Ecto neural progenitor cell (in vitro differentiated cells): ENCODE measurements at regions not wholly inside any gene's neighbourhood (a gene's known extent, or its start where the extent isn't known, plus 50 kb on each side); places are given as distances from the start of the nearest gene placed in this dataset.

Experiments
- DNase-seq: peaks from one replicate; pipeline ENCODE4 v3.0.0-alpha.2; 2018; ENCODE audit warnings: low spot score

- DNase-seq = no peak
Measured at GRCh38 chr17:57174591-57174990, 81.7 kb upstream of the MSI2 start.

GRCh38 chr17:57178839-57179238 is 77.5 kb upstream of the MSI2 start:
- no peak for DNase-seq

- DNase-seq = no peak
Measured at GRCh38 chr17:57182621-57183020, 73.7 kb upstream of the MSI2 start.

GRCh38 chr17:57186226-57187019 is 69.9 kb upstream of the MSI2 start:
- no peak for DNase-seq

GRCh38 chr17:57187391-57187790 is 68.9 kb upstream of the MSI2 start:
- DNase-seq = no peak

GRCh38 chr17:57195785-57196460 is 60.4 kb upstream of the MSI2 start:
- DNase-seq = peak; percentile 22

GRCh38 chr17:57197466-57198071 is 58.8 kb upstream of the MSI2 start:
- peak; percentile 6 for DNase-seq

GRCh38 chr17:57201481-57201880 is 54.8 kb upstream of the MSI2 start:
- peak; percentile 34 for DNase-seq

- DNase-seq = no peak
Measured at GRCh38 chr17:57203040-57203439, 53.3 kb upstream of the MSI2 start.
